GM06990 (cell line): ENCODE measurements at regions not wholly inside any gene's neighbourhood (a gene's known extent, or its start where the extent isn't known, plus 50 kb on each side); places are given as distances from the start of the nearest gene placed in this dataset.

ENCODE experiments used
- DNase-seq: peaks from one replicate; pipeline ENCODE4 v3.0.0-alpha.2; 2011; ENCODE audit not compliant: insufficient read length; ENCODE audit errors: extremely low read depth
- H3K27me3 ChIP-seq: replicated peaks from 2 replicates; pipeline ENCODE4 v1.6.0; 2011; ENCODE audit warnings: low read length; ENCODE audit not compliant: control insufficient read depth, insufficient read depth
- H3K36me3 ChIP-seq: 2 replicates; pipeline ENCODE4 v1.5.1; 2011; ENCODE audit warnings: low read length; ENCODE audit not compliant: control insufficient read depth, insufficient read depth
- H3K4me3 ChIP-seq: replicated peaks from 2 replicates; pipeline ENCODE4 v1.5.1; 2011; ENCODE audit warnings: low read depth, mild to moderate bottlenecking, control low read depth, low read length
- CTCF ChIP-seq: IDR thresholded peaks from 2 replicates; pipeline ENCODE4 v1.5.1; 2011; ENCODE audit warnings: low read length, control low read depth, mild to moderate bottlenecking, inconsistent platforms; ENCODE audit not compliant: insufficient read depth, poor library complexity, severe bottlenecking

GRCh38 chr6:98576791-98577190 is 257.6 kb upstream of the POU3F2 start:
- TF ChIP-seq CTCF = no peak
- Histone ChIP-seq H3K4me3 (no peak overlapping the region), H3K36me3 (no peaks in the 10 kb centered on the region), H3K27me3 (no peaks in the 10 kb centered on the region)
- no peak for DNase-seq

- TF ChIP-seq CTCF = no peak
- H3K27me3 ChIP-seq = no peaks in the 10 kb centered on the region
- no peak for DNase-seq
- no peaks in the 10 kb centered on the region for H3K36me3 ChIP-seq
- H3K4me3 ChIP-seq = no peak overlapping the region
Observed at GRCh38 chr6:98578016-98578415, 256.4 kb upstream of the POU3F2 start.

- H3K36me3 ChIP-seq = no peaks in the 10 kb centered on the region
- DNase-seq = no peak
- no peaks in the 10 kb centered on the region for H3K27me3 ChIP-seq
- H3K4me3 ChIP-seq = no peak overlapping the region
- no peak for TF ChIP-seq CTCF
Observed at GRCh38 chr6:98579079-98579478, 255.3 kb upstream of the POU3F2 start.

GRCh38 chr6:98579941-98580340 is 254.4 kb upstream of the POU3F2 start:
- no peak for TF ChIP-seq CTCF
- no peak for DNase-seq
- H3K36me3 ChIP-seq = no peaks in the 10 kb centered on the region

GRCh38 chr6:98581705-98582104 is 252.7 kb upstream of the POU3F2 start:
- TF ChIP-seq CTCF = no peak
- DNase-seq = no peak
- H3K4me3 ChIP-seq = no peak overlapping the region
- H3K27me3 ChIP-seq = no peaks in the 10 kb centered on the region
- H3K36me3 ChIP-seq = no peaks in the 10 kb centered on the region

More at GRCh38 chr6:98579941-98580340, 254.4 kb upstream of the POU3F2 start:
- Histone ChIP-seq H3K4me3 (no peak overlapping the region), H3K27me3 (no peaks in the 10 kb centered on the region)

GRCh38 chr6:98583506-98583905 is 250.9 kb upstream of the POU3F2 start:
- no peak for DNase-seq
- Histone ChIP-seq H3K36me3 (no peaks in the 10 kb centered on the region), H3K4me3 (no peak overlapping the region), H3K27me3 (no peaks in the 10 kb centered on the region)
- TF ChIP-seq CTCF = no peak
